Erythroblast (primary cell): ENCODE measurements at regions not wholly inside any gene's neighbourhood (a gene's known extent, or its start where the extent isn't known, plus 50 kb on each side); places are given as distances from the start of the nearest gene placed in this dataset.

Experiments used
- GATA1 ChIP-seq: IDR thresholded peaks from 2 replicates; pipeline ENCODE4 v1.6.1; 2011; ENCODE audit warnings: low read depth, mild to moderate bottlenecking, control low read depth, low read length, moderate library complexity
- POLR2A ChIP-seq: IDR thresholded peaks from 2 replicates; pipeline ENCODE4 v1.6.1; 2011; ENCODE audit warnings: mild to moderate bottlenecking, low read length

DNA sequence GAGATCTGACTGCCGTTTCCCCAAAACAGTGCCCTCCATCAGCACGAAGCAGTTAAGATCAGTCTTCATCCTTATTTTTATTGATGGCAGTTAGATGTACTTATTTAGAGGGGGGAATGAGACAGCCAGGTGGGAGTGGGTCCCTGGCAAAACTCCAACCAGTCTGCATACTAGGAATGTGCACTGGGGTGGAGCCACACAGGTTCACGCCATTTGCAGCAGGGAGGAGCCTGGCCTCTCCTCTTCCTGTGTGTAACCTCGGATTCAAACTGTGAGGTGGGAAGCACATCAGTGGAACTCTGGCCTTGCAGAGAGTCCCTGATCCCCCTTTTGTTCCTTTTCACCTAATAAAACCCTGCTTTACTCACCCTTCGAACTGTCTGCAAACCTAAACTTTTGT is 987.7 kb upstream of the GRIA3 start:
- TF ChIP-seq POLR2A (no peak), GATA1 (no peak)
